Activated CD8-positive, alpha-beta memory T cell treated with anti-CD3 and anti-CD28 coated beads, Interleukin-2, amount 10 ng/mL, durations not matched to agents 7 days and 5 days (primary cell): ENCODE measurements at regions not wholly inside any gene's neighbourhood (a gene's known extent, or its start where the extent isn't known, plus 50 kb on each side); places are given as distances from the start of the nearest gene placed in this dataset.
"Not testable (repeated sequence)": the region's sequence is repeated elsewhere in the genome, so short reads cannot be mapped to it uniquely, and the experiment has no call there.

ENCODE experiments used
- ATAC-seq: fragments of 150-1000 bp; cut with Tn5 transposase; one replicate; pipeline ENCODE4 v1.10.0; 2021; ENCODE audit warnings: moderate library complexity
- CTCF ChIA-PET: fragments of 350-600 bp; sonication (Branson Sonifier 250); formaldehyde crosslinking; loops from one replicate; lab custom pipeline; 2021; ENCODE audit warnings: antibody characterized with exemption; lab: Charles Lee
- DNase-seq: peaks from one replicate; pipeline ENCODE4 v3.0.0-alpha.2; 2020
- H3K27ac Mint-ChIP-seq: one replicate; pipeline ENCODE4 v1.8.0; 2021; ENCODE audit warnings: mild to moderate bottlenecking, mixed read lengths
- H3K27me3 Mint-ChIP-seq: one replicate; pipeline ENCODE4 v1.8.0; 2021; ENCODE audit warnings: mixed read lengths
- H3K36me3 Mint-ChIP-seq: one replicate; pipeline ENCODE4 v1.8.0; 2021; ENCODE audit warnings: mild to moderate bottlenecking, mixed read lengths
- H3K4me1 Mint-ChIP-seq: one replicate; pipeline ENCODE4 v1.8.0; 2021; ENCODE audit warnings: mixed read lengths
- H3K4me3 Mint-ChIP-seq: one replicate; pipeline ENCODE4 v1.8.0; 2021; ENCODE audit warnings: mild to moderate bottlenecking, moderate library complexity, mixed read lengths
- H3K9me3 Mint-ChIP-seq: one replicate; pipeline ENCODE4 v1.8.0; 2022; ENCODE audit warnings: low read depth, mixed read lengths

DNA sequence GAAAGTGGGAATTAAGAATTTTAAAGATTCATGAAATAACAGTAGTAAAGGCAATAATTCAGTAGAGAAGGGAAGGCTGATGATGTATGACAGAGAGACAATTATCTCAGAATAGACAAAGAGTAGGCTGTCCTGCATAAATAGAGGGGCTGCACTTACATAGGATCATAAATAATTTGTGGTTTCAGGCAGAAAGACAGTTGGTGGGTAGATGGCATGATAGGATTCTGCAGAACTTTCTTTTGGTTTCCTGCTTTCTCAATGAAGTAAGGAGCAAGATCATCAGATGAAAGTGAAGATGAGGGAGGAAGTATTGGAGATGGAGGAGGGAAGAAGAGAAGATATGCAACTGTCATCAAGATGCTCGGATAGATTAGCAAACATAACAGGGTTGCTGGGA is 604.9 kb upstream of the ZFP42 start:
- H3K4me3 Mint-ChIP-seq, result no peak overlapping the region
- CTCF ChIA-PET, result no interaction called here
- H3K27ac Mint-ChIP-seq, result no peak overlapping the region
- no peak for ATAC-seq
- no peak for DNase-seq
- H3K27me3 Mint-ChIP-seq, result no peaks in the 10 kb centered on the region
- H3K36me3 Mint-ChIP-seq, result no peaks in the 10 kb centered on the region
- H3K9me3 Mint-ChIP-seq, result peaks cover 2% of the 10 kb centered on the region
- no peaks in the 10 kb centered on the region for H3K4me1 Mint-ChIP-seq

DNA sequence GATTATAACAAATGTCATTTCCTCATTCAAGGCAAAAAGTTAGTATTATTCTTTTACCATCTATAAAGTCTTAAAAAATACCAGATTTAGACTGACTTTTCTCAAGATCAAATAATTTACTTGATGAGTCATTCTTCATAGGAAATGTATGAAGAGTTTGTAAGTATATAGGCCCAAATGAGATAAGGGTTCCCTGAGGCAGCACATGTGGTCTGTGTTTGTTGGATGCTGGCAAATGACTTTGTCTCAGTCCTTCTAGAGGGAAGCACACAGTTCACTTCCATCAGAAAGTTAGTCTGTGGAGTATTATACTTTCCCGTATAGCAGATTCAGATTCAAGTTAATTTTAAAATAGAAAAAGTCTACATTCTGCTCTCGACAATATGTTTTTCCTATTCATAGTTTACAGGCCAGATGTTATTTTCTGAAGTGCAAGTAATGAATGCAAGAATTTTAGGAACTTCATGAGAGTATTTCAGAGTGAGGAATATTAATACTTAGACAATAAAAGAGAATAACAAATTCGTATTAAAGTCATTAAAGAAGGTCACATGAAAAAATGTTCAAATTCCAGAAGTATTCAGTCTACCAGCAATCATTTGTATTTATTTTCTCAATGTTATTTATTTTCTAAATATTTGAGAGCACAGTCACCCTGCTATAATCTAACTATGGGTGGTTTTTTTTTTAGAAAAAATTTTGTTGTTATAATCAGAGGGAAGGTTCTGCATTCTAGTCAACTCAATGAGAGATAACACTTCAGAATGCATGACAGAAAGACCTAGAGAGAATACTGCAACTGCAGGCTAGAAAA is 601.8 kb upstream of the ZFP42 start:
- ATAC-seq (no peak), DNase-seq (no peak)
- no peak overlapping the region for H3K27ac Mint-ChIP-seq
- no peaks in the 10 kb centered on the region for H3K27me3 Mint-ChIP-seq
- CTCF ChIA-PET, result no interaction called here
- H3K4me1 Mint-ChIP-seq, result no peaks in the 10 kb centered on the region
- H3K36me3 Mint-ChIP-seq, result no peaks in the 10 kb centered on the region
- H3K9me3 Mint-ChIP-seq, result peaks cover 2% of the 10 kb centered on the region
- H3K4me3 Mint-ChIP-seq, result no peak overlapping the region

DNA sequence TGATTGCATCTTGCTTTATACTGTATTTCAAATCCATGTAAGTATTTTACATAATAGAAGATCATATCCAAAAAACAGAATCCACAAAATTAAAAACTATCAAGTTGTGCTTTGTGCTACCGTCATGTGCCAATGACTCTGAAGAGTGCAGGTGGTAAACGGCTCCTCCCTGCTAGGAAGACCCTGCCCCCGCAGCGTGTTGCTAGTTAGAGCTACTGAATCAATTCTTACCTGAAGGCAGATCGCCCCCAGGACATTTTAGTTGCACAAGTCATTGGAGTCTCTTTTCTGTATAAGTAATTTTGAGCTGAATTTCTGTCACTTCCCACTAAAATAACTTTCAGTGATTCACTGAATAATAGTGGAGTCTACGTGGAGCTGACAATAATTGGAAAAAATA is 599.5 kb upstream of the ZFP42 start:
- Mint-ChIP-seq H3K9me3 (peaks cover 6% of the 10 kb centered on the region), H3K36me3 (no peaks in the 10 kb centered on the region), H3K4me3 (no peak overlapping the region), H3K4me1 (no peaks in the 10 kb centered on the region), H3K27me3 (no peaks in the 10 kb centered on the region), H3K27ac (no peak overlapping the region)
- ATAC-seq, result no peak
- CTCF ChIA-PET, result no interaction called here
- DNase-seq, result no peak

DNA sequence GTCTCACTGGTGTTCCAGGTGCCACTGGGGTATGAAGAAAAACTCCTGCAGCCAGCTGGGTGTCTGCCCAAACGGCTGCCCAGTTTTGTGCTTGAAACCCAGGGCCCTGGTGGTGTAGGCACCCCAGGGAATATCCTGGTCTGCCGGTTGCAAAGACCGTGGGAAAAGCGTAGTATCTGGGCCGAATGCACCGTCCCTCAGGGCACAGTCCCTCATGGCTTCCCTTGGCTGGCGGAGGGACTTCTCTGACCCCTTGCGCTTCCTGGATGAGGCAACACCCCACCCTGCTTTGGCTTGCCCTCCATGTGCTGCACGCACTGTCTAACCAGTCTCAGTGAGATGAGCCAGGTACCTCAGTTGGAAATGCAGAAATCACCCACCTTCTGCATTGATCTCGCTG is 587.1 kb upstream of the ZFP42 start:
- DNase-seq, H3K4me3 Mint-ChIP-seq, H3K9me3 Mint-ChIP-seq, H3K36me3 Mint-ChIP-seq, H3K27me3 Mint-ChIP-seq, CTCF ChIA-PET, H3K4me1 Mint-ChIP-seq, ATAC-seq, H3K27ac Mint-ChIP-seq: not testable (repeated sequence)

DNA sequence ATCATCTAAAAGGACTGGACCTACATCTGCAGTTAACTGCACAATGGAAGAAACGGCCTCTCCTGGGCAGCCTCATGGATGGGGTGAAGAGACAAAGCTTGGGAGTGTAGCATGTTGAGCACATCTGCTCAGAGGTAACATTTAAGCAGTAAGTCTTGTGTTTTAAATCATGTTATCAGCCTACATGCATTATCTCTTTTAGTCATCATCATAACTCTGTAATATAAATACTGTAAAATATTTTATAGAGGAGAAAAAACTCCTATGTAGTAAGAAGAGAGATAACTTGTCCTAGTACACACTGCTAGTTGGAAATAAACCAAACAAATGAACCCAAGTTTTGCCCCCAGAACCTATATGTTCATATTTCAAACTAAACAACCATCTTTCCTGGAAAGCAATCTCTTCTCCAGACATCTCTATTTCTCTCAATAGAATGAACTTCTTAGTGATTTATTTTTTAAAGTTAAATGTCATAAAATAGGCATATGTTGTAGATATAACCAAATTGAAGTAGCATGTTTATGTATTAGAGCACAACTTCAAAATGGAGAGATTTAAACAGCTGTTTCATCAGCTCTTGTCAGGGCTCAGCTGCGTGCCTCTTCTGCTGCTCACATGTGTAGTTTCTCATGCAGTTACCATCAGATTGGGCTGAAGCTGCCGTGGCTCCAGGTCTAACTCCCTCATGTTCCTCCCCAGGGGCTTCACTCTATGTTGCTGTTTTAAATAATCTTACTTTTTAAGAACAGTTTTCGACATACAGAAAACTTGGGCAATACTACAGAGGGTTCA is 581.8 kb upstream of the ZFP42 start:
- CTCF ChIA-PET, result no interaction called here
- peaks cover 3% of the 10 kb centered on the region for H3K9me3 Mint-ChIP-seq
- H3K27ac Mint-ChIP-seq, result no peak overlapping the region
- H3K4me3 Mint-ChIP-seq, result no peak overlapping the region
- ATAC-seq (no peak), DNase-seq (no peak)
- no peaks in the 10 kb centered on the region for H3K36me3 Mint-ChIP-seq
- no peaks in the 10 kb centered on the region for H3K27me3 Mint-ChIP-seq
- no peaks in the 10 kb centered on the region for H3K4me1 Mint-ChIP-seq

DNA sequence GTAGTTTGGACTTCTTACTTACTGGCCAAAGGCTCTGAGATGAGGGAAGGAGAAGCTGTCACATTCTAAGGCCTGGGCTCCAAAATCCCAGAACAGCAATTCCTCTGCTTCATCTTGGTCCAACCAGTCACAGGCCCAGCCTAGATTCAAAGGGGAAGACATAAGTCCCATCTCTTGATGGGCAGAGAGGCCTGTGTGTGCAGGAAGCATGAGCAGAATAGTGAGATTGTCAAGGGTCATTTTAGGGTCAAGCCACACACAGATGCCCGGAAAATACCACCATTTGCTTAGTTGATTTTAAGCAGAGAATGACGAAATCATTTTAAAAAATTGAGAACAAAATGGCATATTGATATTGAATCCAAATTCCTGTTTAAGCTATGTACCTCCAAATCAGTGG is 580.9 kb upstream of the ZFP42 start:
- no peaks in the 10 kb centered on the region for H3K27me3 Mint-ChIP-seq
- no peak for DNase-seq
- no peak overlapping the region for H3K4me3 Mint-ChIP-seq
- peaks cover 8% of the 10 kb centered on the region for H3K9me3 Mint-ChIP-seq
- no peak overlapping the region for H3K27ac Mint-ChIP-seq
- no peak for ATAC-seq
- H3K4me1 Mint-ChIP-seq, result no peaks in the 10 kb centered on the region
- H3K36me3 Mint-ChIP-seq, result no peaks in the 10 kb centered on the region
- CTCF ChIA-PET, result no interaction called here

DNA sequence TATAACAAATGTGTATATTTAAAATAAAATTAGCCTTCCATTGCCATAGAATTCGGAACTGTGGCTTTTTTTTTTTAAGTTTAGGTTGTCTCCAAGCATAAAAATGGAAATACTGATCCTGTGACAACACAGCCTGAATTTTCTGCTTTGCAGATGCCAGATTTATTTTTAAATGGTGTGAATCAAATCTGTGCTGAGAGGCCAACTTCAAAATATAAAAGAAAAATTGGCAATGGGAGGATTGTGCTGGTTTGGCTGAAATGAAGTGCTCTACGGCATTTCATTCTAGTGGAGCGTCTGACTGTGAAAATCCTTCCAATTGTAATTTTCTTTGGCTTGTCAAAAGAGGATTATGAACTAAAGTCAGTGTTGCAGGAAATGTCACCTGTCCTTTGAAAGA is 580.3 kb upstream of the ZFP42 start:
- Mint-ChIP-seq H3K27ac (no peak overlapping the region), H3K27me3 (no peaks in the 10 kb centered on the region), H3K4me1 (no peaks in the 10 kb centered on the region), H3K9me3 (peaks cover 11% of the 10 kb centered on the region), H3K4me3 (no peak overlapping the region), H3K36me3 (no peaks in the 10 kb centered on the region)
- DNase-seq (no peak), ATAC-seq (no peak)
- CTCF ChIA-PET, result no interaction called here

DNA sequence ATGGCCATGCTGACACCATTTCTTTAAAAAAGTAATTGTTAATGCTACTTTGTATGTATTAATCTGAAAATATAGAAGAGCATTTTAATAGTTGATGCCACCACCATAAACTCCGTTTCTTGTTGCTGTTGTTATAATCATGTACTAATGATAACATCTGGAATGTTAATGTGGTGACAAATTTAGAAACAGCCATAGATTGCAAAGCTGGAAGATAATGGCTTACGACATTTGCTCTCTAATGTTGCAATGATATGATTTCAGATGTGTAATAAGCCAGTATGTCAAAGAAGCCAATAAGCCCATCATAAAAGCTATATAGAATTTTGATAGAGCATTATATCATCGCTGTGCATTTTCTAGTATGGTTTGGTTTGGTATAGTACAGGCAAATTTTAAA is 579.4 kb upstream of the ZFP42 start:
- H3K4me1 Mint-ChIP-seq, result no peaks in the 10 kb centered on the region
- no peak overlapping the region for H3K4me3 Mint-ChIP-seq
- no peaks in the 10 kb centered on the region for H3K27me3 Mint-ChIP-seq
- CTCF ChIA-PET, result no interaction called here
- no peak overlapping the region for H3K27ac Mint-ChIP-seq
- ATAC-seq, result no peak
- no peak for DNase-seq
- peaks cover 12% of the 10 kb centered on the region for H3K9me3 Mint-ChIP-seq
- H3K36me3 Mint-ChIP-seq, result no peaks in the 10 kb centered on the region

DNA sequence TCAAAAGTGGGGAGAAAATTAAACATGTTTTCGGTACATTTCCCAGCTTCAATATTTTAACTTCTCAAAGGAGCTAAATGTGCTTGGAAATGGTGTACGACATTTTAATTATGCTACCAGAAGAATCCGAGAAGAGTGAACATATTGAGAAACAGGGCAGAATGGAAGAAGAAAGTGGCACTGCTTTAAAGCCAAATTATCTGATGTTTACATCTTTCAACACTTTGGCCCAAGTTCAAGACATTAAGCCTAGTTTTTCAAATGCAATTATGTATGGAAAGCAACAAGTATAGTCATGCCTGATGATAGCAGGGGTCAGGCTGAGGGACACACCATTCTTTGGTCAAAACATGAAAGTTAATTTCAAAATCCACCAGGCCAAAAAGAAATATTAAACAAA is 577.9 kb upstream of the ZFP42 start:
- Mint-ChIP-seq H3K9me3 (peaks cover 14% of the 10 kb centered on the region), H3K27ac (no peak overlapping the region), H3K4me3 (no peak overlapping the region), H3K36me3 (no peaks in the 10 kb centered on the region), H3K27me3 (no peaks in the 10 kb centered on the region), H3K4me1 (no peaks in the 10 kb centered on the region)
- CTCF ChIA-PET, result no interaction called here
- ATAC-seq (no peak), DNase-seq (no peak)

DNA sequence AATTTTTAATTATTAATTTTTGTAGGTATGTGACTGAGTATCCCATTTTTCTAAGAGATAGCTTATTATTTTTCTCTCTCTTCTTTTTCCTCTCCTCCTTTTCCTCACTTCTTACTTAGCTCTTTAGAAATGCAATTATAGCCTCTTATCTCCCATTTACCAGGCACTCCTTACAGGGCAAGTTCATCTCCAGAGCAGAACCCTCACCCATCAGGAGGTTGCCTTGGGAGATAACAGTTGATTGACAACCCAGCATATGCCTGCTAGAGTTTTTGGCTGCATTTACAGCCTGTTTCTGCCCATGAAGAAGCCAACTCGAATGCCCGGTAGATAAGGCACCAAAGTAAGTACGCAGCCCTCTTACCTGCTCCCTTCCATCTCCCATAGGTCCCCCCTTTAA is 572.9 kb upstream of the ZFP42 start:
- DNase-seq (no peak), ATAC-seq (no peak)
- H3K36me3 Mint-ChIP-seq, result no peaks in the 10 kb centered on the region
- H3K27me3 Mint-ChIP-seq, result no peaks in the 10 kb centered on the region
- H3K4me1 Mint-ChIP-seq, result no peaks in the 10 kb centered on the region
- no peak overlapping the region for H3K4me3 Mint-ChIP-seq
- H3K27ac Mint-ChIP-seq, result no peak overlapping the region
- CTCF ChIA-PET, result interaction anchor here (0.6 kb wide), 1 partner anchor 1738 kb away, joined by 3 read pairs; no protein-coding TSS in a partner anchor
- peaks cover 18% of the 10 kb centered on the region for H3K9me3 Mint-ChIP-seq

DNA sequence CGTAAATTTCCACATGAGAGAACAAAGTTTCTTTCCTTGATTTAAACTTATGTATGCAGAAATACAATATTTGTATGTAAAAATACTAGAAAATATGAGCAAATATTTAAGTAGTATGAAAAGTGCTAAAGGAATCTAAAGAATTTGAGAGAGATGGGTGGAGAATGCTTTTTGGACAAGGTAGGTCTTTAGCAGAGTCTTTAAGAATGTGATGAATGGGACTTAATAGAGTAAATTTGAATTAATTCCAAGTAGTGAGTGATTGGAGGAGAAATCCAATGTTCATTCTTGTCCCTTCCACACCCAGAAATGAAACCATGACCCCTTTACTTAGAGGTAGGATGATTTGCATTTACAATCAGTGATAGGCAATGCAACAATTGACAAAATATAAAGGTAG is 570.9 kb upstream of the ZFP42 start:
- no peak for ATAC-seq
- DNase-seq, result no peak
- Mint-ChIP-seq H3K36me3 (no peaks in the 10 kb centered on the region), H3K9me3 (peaks cover 13% of the 10 kb centered on the region), H3K27me3 (no peaks in the 10 kb centered on the region), H3K4me3 (no peak overlapping the region), H3K27ac (no peak overlapping the region), H3K4me1 (no peaks in the 10 kb centered on the region)
- CTCF ChIA-PET, result no interaction called here

DNA sequence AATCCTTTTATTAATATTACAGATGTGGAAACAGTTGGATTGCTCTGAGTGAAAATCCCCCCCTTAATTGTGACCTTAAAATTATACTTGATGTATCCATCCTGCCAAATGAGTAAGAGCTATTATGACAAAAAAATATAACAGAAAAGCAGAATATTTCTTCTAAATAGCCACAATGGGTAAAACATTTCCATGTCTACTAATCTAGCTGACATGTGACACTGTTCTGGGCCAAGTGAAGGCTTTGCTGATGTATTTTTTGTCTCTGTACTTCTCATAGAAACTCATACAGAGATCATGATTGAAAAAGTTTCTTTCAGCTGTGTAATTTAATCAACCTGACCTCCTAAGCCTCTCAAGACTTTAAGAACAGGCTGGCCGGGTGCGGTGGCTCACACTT is 569.1 kb upstream of the ZFP42 start:
- Mint-ChIP-seq H3K36me3 (no peaks in the 10 kb centered on the region), H3K9me3 (peaks cover 12% of the 10 kb centered on the region), H3K27me3 (no peaks in the 10 kb centered on the region), H3K4me3 (no peak overlapping the region), H3K4me1 (no peaks in the 10 kb centered on the region), H3K27ac (no peak overlapping the region)
- DNase-seq (no peak), ATAC-seq (no peak)
- CTCF ChIA-PET, result no interaction called here

DNA sequence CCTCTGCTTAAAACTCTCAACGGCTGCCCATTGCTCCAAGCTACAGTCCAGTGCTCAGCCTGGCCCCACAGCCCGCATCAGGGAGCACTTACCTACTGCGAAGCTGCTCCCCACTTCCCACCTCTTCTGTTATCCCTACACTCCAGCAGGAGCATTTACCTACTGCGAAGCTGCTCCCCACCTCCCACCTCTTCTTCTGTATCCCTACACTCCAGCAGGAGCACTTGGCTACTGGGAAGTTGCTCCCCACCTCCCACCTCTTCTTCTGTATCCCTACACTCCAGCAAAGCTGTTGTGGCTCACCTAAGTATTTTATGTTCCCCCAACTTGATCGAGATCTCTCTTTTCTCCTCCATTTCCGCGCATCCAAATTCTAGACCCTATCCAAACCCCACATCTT is 563.3 kb upstream of the ZFP42 start:
- Mint-ChIP-seq H3K4me3 (no peak overlapping the region), H3K27me3 (no peaks in the 10 kb centered on the region), H3K9me3 (peaks cover 6% of the 10 kb centered on the region), H3K36me3 (no peaks in the 10 kb centered on the region), H3K4me1 (no peaks in the 10 kb centered on the region), H3K27ac (no peak overlapping the region)
- CTCF ChIA-PET, result no interaction called here
- ATAC-seq, result no peak
- DNase-seq, result no peak

DNA sequence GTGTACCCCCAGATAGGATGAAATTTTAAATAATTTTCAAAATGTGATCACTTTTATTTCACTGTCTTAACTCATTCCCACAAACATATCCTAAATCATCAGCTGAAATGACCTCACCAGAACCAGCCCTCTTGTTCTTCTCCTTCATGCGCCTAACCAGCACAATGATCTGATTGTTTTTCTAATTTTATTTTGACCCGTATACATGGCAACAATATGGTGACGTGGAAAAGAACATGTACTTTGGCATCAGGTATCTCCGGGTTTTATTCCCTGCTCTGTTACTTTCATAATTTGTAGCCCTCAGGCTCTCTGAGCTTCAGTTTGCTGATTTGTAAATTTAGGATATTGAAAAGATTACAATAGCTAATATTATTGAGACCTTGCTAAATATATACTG is 562.4 kb upstream of the ZFP42 start:
- no peaks in the 10 kb centered on the region for H3K36me3 Mint-ChIP-seq
- H3K9me3 Mint-ChIP-seq, result peaks cover 6% of the 10 kb centered on the region
- H3K27ac Mint-ChIP-seq, result no peak overlapping the region
- no peak overlapping the region for H3K4me3 Mint-ChIP-seq
- no peaks in the 10 kb centered on the region for H3K4me1 Mint-ChIP-seq
- CTCF ChIA-PET, result no interaction called here
- DNase-seq, result no peak
- H3K27me3 Mint-ChIP-seq, result no peaks in the 10 kb centered on the region
- ATAC-seq, result no peak
